Inflammatory macrophage treated with lipopolysaccharide for 1 hour (primary cell): ENCODE measurements at regions not wholly inside any gene's neighbourhood (a gene's known extent, or its start where the extent isn't known, plus 50 kb on each side); places are given as distances from the start of the nearest gene placed in this dataset.
A peak's percentile ranks its signal among the peaks of the same experiment; 100 is the strongest.

Experiments used
- DNase-seq, 2 donors: peaks; one replicate each; pipeline ENCODE4 v3.0.0-alpha.2; 2020 to 2022

DNA sequence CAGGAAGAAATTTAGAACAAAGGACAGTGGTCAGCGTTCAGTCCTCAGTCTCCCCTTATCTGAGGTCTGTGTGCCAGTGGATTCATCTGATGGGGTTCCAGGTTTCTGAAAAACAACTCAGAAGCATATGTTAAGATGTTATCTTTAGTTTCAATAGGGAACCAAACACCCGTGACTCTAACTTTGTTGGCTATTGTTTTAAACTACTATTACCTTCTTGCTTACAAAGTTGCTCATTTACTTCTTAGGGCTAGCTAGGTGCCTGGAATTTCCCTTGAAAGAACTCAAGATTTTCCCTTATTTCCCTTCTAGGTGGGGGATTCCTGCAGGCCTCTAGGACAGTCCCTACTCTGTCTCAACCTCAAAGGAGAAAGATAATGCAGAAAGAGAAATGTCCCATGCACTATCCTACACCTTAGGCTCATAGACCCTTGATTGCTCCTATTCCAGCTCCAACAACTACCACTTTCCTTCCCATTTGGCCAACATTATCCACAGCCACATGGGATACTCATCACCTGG is 192.5 kb upstream of the LYZL1 start:
- DNase-seq, result no peak

GRCh38 chr10:29098423-29098822 is 190.4 kb upstream of the LYZL1 start:
- no peak for DNase-seq

DNA sequence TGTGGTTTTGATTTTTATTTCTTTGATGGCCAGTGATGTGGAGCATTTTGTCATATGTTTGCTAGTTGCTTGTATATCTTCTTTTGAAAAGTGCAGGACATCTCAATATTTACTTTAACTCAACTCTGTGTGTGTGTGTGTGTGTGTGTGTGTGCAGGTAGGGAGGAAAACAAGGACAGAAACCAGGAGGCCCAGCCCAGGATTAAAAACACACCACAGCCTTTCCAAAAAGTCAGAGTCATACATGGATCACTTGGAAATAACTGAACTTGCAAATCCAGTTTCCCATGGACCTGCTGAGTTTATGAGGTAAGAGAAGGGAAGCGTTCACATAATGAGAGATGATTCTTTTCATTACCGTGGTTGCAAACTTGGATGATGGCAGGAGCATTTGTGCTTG is 189.9 kb upstream of the LYZL1 start:
- DNase-seq, result no peak

GRCh38 chr10:29099415-29099814 is 189.5 kb upstream of the LYZL1 start:
- DNase-seq, result no peak

GRCh38 chr10:29100505-29100904 is 188.4 kb upstream of the LYZL1 start:
- no peak for DNase-seq

- no peak for DNase-seq
Observed at GRCh38 chr10:29102233-29102632, 186.6 kb upstream of the LYZL1 start.

GRCh38 chr10:29102636-29103035 is 186.2 kb upstream of the LYZL1 start:
- DNase-seq, result no peak

DNA sequence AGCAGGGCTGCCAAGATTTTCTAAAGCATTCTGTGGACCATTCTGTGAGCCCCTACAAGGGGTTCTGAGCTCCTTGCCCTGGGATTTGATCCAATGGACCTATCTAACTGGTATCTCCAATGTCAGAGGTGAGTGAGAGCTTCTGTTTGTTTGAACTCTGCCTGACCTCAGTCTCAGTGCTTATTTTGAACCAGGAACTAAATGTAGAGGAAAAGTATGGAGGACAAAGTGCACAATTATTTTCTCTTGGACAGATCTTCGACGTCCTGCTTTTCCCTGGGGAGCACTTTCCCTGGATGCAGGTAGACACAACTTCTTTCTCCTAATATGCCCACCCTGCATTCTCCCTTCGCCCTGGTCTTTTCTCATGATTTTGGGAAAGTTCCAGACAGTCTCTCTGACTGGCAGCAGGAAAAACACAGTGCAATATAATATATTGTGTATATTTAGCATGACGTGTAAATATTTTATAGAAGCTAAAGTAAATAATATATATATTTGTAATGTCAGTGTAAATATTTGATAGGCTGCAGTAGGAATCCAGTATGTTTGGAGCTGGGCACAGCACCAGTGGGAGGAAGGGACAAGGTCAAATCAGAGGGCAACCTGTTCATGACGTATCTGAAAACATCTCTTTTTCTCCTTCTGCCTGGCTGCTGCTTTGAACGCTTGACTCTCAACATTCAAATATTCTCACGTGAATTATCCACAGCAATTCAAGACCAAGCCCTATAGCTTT is 184.0 kb upstream of the LYZL1 start:
- no peak for DNase-seq

- no peak for DNase-seq
Observed at GRCh38 chr10:29105516-29106215, 183.2 kb upstream of the LYZL1 start.

DNA sequence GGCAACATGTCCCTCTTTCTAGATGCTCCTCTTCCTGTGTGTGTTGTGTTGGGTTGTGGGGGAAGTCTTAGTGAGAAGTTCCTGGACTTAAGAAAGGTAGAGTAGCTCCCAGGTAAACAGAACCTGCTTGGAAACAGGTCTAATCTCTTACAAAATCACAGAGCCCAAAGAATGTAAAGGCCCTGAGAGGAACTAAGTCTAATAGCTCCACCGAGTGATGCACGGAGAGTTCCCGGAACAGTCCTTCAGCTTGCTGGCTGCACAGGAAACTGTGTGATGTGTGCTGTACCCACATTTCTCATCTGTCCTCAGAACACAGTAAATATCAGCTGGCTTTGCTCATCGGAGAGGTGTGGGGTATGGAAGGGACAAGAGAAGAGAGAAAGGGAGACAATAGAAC is 182.6 kb upstream of the LYZL1 start:
- no peak for DNase-seq

DNA sequence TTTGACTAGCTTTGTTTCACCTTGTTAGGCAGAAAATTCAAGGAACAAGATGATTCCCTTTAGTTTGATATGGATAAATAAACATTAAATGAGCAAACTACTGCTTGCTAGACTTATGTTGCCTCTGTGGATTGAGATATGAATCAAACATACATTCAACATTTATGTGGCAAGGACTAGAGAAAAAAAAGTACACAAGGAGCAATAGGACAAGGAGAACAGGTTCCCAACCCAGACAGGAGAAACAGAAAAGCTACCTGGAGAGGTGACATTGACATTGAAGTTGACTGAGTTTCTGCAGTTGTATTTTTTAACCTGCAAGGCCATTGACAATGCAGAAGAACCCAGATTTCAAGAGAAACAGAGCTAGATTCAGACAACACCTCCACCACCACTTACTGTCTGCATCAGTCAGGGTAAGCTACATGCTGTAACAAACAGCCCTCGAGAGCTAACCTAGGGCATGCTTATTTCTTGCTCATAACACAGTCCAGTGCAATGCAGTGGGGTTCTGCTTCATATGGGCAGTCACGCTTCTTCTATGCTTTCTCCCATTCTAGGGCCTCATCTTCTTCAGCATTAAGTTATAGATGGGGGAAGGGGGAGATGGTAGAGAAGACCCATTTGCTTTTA is 180.9 kb upstream of the LYZL1 start:
- no peak for DNase-seq

DNA sequence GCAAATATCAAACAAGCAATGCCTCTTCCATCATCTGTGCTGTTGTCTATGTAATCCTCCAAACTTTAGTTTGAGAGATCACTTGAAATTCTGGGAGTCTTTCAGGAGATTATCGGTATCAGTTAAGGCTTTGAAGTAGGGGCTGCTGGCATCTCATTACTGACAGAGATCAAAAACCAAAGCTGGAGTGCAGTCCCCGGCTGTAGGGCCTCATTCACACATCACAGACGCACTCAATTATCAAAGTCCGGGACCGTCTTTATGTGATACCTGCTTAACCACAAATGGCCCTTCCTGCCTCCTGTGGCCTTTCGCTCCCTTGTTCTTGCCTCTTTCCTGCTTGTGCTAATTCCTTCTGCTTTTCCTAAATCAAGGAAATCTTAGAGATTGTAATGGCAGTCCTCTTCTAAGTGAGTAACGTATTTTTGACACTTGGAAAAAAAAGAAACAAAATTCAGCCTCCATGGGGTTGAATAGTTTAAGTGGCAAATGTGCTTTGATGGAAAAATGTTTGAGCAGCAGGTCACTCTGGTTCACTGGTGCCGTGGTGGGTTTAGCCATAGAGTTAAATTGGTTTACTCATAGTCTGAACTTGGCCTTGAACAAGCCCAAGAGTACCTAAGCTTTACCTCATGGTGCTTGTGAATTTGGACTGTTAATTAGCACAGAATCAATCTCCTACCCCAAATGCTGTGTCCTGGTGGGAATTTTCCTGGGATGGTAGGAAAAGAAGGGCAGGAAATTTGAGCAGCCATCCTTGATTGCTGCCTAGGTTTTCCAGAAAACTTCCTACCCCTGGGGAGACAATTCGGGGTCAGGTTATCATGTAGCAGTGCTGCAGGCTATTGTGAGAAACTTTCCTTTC is 178.9 kb upstream of the LYZL1 start:
- DNase-seq, result no peak

DNA sequence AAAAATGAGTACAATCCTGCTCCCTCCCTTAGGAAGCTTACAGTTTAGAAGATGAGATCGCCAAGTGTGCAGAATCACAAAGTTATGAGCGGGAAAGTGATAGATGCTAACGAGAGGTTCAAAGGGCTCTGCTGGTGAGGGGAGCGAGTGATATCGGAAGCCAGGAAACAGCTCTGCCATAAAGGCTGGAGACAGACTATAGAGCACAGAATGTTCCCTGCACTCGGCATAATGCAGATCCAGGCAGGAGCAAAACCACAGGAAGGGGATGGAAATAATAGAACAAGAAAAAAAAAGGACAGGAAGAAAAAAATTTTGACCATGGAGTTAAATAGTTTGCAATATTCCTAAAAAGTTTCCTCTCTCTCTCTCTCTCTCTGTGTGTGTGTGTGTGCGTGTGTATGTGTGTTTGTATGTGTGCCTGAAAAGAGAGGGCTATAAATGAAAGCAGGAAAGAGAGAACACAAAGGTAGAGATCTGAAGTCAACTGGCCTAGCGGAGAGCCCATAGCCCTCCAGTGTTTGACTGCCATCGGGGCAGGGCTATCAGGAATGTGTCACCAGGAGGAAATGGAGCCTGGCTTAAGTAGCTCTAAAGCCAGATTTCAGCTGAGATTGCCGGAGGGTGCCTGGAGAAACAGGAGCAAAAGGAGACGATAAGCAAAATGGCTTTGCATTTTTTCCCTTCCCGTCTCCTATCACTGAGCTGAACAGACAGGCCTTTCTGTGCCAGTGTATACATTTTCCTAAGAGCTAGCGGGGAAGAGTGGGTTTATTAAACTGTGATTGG is 175.8 kb upstream of the LYZL1 start:
- DNase-seq, result no peak

DNA sequence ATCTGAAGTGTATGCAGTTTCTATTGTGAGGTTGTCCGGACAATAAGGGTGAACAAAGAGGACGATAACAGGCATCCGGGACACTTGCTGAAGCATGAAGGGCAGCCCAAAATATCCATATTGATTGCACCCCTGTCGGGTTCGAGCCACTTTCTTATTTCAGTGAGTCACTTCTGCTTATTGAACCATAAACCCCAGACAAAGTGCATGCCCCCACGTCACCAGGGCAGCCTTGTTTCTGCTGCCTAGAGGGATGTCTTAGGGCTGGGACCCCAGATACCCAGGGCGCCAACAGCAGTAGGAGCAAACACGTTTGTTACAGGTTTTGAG is 175.3 kb upstream of the LYZL1 start:
- DNase-seq, result no peak

- no peak for DNase-seq
Observed at GRCh38 chr10:29114141-29114540, 174.7 kb upstream of the LYZL1 start.

DNA sequence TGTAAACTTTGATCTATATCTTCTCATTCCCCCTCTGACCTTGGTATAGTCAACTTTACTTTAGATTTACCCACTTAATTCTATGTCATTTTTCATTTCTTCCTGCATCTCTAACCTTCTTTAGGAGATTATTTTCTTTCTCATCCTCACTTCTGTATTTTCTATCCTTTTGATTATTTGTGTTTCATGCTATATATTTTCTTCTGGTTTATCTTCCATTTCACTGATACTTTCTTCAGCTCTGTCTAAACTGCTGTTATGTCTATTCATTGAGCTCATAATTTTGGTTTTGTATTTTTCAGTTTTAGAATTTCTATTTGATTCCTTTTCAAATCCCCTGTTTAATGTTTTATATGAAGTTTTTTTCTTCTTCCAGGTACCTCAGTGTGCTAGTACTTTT is 171.1 kb upstream of the LYZL1 start:
- DNase-seq, result no peak

DNA sequence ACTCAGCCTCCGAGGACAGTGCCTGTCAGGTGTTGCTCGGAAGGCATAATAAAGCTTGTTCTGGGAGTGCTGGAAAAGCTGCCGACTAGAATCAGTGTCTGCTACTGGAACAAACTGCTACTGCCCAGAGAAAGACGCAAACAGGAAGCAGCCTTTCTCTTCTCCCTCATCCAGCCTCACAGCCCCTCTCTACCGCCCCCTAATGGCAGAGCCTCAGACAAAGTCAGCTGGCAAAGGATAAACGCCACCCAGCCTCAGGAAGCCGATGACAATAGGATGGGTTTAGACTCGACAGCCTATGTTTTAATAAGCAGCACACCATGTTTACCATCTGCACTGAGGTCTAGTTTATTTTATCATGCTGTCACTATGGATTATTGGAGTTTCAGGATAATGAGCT is 169.5 kb upstream of the LYZL1 start:
- DNase-seq, result peak in 1 of 2 donors; percentile 20

- DNase-seq, result no peak
Observed at GRCh38 chr10:29120216-29120615, 168.7 kb upstream of the LYZL1 start.

DNA sequence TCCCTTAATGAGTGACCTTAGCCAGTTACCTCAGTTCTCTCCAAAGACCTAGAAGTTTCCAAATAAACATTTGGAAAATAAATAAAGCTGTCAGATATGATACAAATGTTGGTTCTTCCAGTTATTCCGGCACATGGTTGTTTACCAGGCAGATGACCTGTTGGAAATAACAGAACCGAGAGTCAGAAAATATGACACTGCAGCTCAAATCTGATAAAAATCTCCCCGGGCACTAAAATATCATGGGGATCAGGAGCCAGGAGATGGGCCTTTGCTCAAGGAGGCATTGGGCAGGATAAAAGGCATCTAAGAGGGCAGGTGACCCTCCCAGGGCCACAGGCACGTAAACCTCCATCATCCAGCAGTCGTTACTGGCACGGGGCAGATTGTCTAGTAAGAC is 164.0 kb upstream of the LYZL1 start:
- DNase-seq, result no peak

GRCh38 chr10:29127037-29127700 is 161.7 kb upstream of the LYZL1 start:
- no peak for DNase-seq

DNA sequence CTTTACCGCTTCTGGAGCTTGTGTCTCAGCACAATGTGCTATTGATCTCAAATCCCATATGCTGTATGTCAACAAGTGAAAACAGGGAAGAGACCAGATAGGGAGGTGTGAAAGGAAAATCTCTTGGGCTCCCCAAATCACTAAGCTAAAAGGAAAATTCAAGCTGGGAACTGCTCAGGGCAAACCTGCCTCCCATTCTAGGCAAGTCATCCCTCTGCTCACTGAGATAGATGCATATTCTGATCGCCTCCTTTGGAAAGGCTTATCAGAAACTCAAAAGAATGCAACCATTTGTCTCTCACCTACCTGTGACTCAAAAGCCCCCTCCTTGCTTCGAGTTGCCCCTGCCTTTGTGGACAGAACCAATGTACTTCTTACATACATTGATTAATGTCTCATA is 161.1 kb upstream of the LYZL1 start:
- no peak for DNase-seq

- DNase-seq, result peak in 1 of 2 donors; percentile 1
Observed at GRCh38 chr10:29130190-29130673, 158.6 kb upstream of the LYZL1 start.
